Neural crest cell (in vitro differentiated cells): ENCODE measurements at regions not wholly inside any gene's neighbourhood (a gene's known extent, or its start where the extent isn't known, plus 50 kb on each side); places are given as distances from the start of the nearest gene placed in this dataset.
A peak's percentile ranks its signal among the peaks of the same experiment; 100 is the strongest.

ENCODE experiments used
- DNase-seq: peaks from one replicate; pipeline ENCODE4 v3.0.0; 2021; ENCODE audit warnings: low read depth, mixed read lengths, low spot score
- H3K27ac Mint-ChIP-seq: one replicate; pipeline ENCODE4 v1.8.0; 2021; ENCODE audit warnings: mild to moderate bottlenecking, mixed read lengths; ENCODE audit not compliant: unreplicated experiment
- H3K27me3 Mint-ChIP-seq: 2 replicates; pipeline ENCODE4 v1.8.0; 2021; ENCODE audit warnings: low read depth, mild to moderate bottlenecking, mixed read lengths
- H3K36me3 Mint-ChIP-seq: 2 replicates; pipeline ENCODE4 v1.8.0; 2021; ENCODE audit warnings: low read depth, mild to moderate bottlenecking, mixed read lengths
- H3K4me1 Mint-ChIP-seq: 2 replicates; pipeline ENCODE4 v1.8.0; 2021; ENCODE audit warnings: mixed read lengths
- H3K4me3 Mint-ChIP-seq: one replicate; pipeline ENCODE4 v1.8.0; 2021; ENCODE audit warnings: mild to moderate bottlenecking, mixed read lengths
- H3K9me3 Mint-ChIP-seq: 2 replicates; pipeline ENCODE4 v1.8.0; 2021; ENCODE audit warnings: mixed read lengths
- CTCF ChIP-seq: fragments of 200-600 bp; sonication (generic); conservative IDR thresholded peaks from 2 replicates; pipeline ENCODE4 v1.5.0; 2021; ENCODE audit warnings: antibody characterized with exemption, mild to moderate bottlenecking

DNA sequence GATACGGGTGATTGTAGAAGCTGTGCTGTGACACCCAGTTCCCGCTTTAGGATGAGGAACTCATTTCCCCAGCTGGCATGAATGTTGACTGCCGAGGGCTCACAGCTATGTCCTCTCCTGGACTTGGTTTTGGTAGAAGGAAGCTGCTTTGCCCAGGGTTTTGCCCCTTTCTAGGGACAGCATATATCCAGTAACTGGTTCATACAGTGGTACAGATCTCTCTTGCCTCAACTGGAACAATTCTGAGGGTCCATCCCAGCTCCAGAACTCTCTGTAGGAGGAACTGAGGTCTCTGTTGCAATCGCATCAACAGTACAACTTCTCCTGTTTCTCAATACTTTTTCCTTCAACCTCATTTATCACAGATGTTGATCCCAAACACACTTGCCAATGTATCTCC, 54.5 kb upstream of the FNDC3B start:
- peak overlapping the region; percentile 50 for H3K27ac Mint-ChIP-seq
- no peak overlapping the region for H3K4me3 Mint-ChIP-seq
- TF ChIP-seq CTCF: no peak

GRCh38 chr3:171986176-171986575, 53.2 kb upstream of the FNDC3B start:
- Mint-ChIP-seq H3K27me3 (no peaks in the 10 kb centered on the region), H3K4me3 (no peak overlapping the region), H3K9me3 (peaks cover 2% of the 10 kb centered on the region), H3K4me1 (no peaks in the 10 kb centered on the region), H3K36me3 (no peaks in the 10 kb centered on the region), H3K27ac (no peak overlapping the region)
- no peak for TF ChIP-seq CTCF
- no peak for DNase-seq

More for the DNA sequence above, 54.5 kb upstream of the FNDC3B start:
- H3K4me1 Mint-ChIP-seq: peaks cover 3% of the 10 kb centered on the region
- H3K9me3 Mint-ChIP-seq: no peaks in the 10 kb centered on the region
- no peak for DNase-seq
- no peaks in the 10 kb centered on the region for H3K27me3 Mint-ChIP-seq
- no peaks in the 10 kb centered on the region for H3K36me3 Mint-ChIP-seq

- no peaks in the 10 kb centered on the region for H3K4me1 Mint-ChIP-seq
- DNase-seq: no peak
- H3K27me3 Mint-ChIP-seq: no peaks in the 10 kb centered on the region
- H3K9me3 Mint-ChIP-seq: peaks cover 2% of the 10 kb centered on the region
- no peak for TF ChIP-seq CTCF
- no peak overlapping the region for H3K4me3 Mint-ChIP-seq
- H3K27ac Mint-ChIP-seq: no peak overlapping the region
- H3K36me3 Mint-ChIP-seq: no peaks in the 10 kb centered on the region
These were observed 52.4 kb upstream of the FNDC3B start for GRCh38 chr3:171986757-171987518.
